Activated CD8-positive, alpha-beta memory T cell treated with anti-CD3 and anti-CD28 coated beads, Interleukin-2, amount 10 ng/mL, durations not matched to agents 7 days and 5 days (primary cell): ENCODE measurements at regions not wholly inside any gene's neighbourhood (a gene's known extent, or its start where the extent isn't known, plus 50 kb on each side); places are given as distances from the start of the nearest gene placed in this dataset.

Experiments used
- ATAC-seq: fragments of 150-1000 bp; cut with Tn5 transposase; one replicate; pipeline ENCODE4 v1.10.0; 2021; ENCODE audit warnings: moderate library complexity
- CTCF ChIA-PET: fragments of 350-600 bp; sonication (Branson Sonifier 250); formaldehyde crosslinking; loops from one replicate; lab custom pipeline; 2021; ENCODE audit warnings: antibody characterized with exemption; lab: Charles Lee
- DNase-seq: peaks from one replicate; pipeline ENCODE4 v3.0.0-alpha.2; 2020
- H3K27ac Mint-ChIP-seq: one replicate; pipeline ENCODE4 v1.8.0; 2021; ENCODE audit warnings: mild to moderate bottlenecking, mixed read lengths
- H3K27me3 Mint-ChIP-seq: one replicate; pipeline ENCODE4 v1.8.0; 2021; ENCODE audit warnings: mixed read lengths
- H3K36me3 Mint-ChIP-seq: one replicate; pipeline ENCODE4 v1.8.0; 2021; ENCODE audit warnings: mild to moderate bottlenecking, mixed read lengths
- H3K4me1 Mint-ChIP-seq: one replicate; pipeline ENCODE4 v1.8.0; 2021; ENCODE audit warnings: mixed read lengths
- H3K4me3 Mint-ChIP-seq: one replicate; pipeline ENCODE4 v1.8.0; 2021; ENCODE audit warnings: mild to moderate bottlenecking, moderate library complexity, mixed read lengths
- H3K9me3 Mint-ChIP-seq: one replicate; pipeline ENCODE4 v1.8.0; 2022; ENCODE audit warnings: low read depth, mixed read lengths

GRCh38 chr13:79098596-79098995 is 307.5 kb downstream of the RBM26 start:
- ATAC-seq: no peak
- H3K4me1 Mint-ChIP-seq: no peaks in the 10 kb centered on the region
- CTCF ChIA-PET: no interaction called here

GRCh38 chr13:79097201-79097600 is 308.9 kb downstream of the RBM26 start:
- CTCF ChIA-PET: no interaction called here
- H3K27ac Mint-ChIP-seq: no peak overlapping the region
- no peak overlapping the region for H3K4me3 Mint-ChIP-seq
- no peaks in the 10 kb centered on the region for H3K4me1 Mint-ChIP-seq
- H3K27me3 Mint-ChIP-seq: no peaks in the 10 kb centered on the region
- DNase-seq (no peak), ATAC-seq (no peak)
- no peaks in the 10 kb centered on the region for H3K36me3 Mint-ChIP-seq
- H3K9me3 Mint-ChIP-seq: no peaks in the 10 kb centered on the region

More at GRCh38 chr13:79098596-79098995, 307.5 kb downstream of the RBM26 start:
- H3K9me3 Mint-ChIP-seq: no peaks in the 10 kb centered on the region
- no peaks in the 10 kb centered on the region for H3K27me3 Mint-ChIP-seq
- DNase-seq: no peak
- H3K27ac Mint-ChIP-seq: no peak overlapping the region
- no peak overlapping the region for H3K4me3 Mint-ChIP-seq
- H3K36me3 Mint-ChIP-seq: no peaks in the 10 kb centered on the region

GRCh38 chr13:79096099-79096498 is 310.0 kb downstream of the RBM26 start:
- CTCF ChIA-PET: no interaction called here
- H3K36me3 Mint-ChIP-seq: no peaks in the 10 kb centered on the region
- no peak overlapping the region for H3K27ac Mint-ChIP-seq
- no peaks in the 10 kb centered on the region for H3K4me1 Mint-ChIP-seq
- H3K27me3 Mint-ChIP-seq: no peaks in the 10 kb centered on the region
- ATAC-seq: no peak
- no peaks in the 10 kb centered on the region for H3K9me3 Mint-ChIP-seq
- DNase-seq: no peak
- H3K4me3 Mint-ChIP-seq: no peak overlapping the region

GRCh38 chr13:79090552-79091124 is 315.4 kb downstream of the RBM26 start:
- no peaks in the 10 kb centered on the region for H3K36me3 Mint-ChIP-seq
- DNase-seq (no peak), ATAC-seq (no peak)
- CTCF ChIA-PET: no interaction called here
- peaks cover 11% of the 10 kb centered on the region for H3K27me3 Mint-ChIP-seq
- H3K9me3 Mint-ChIP-seq: no peaks in the 10 kb centered on the region
- H3K4me1 Mint-ChIP-seq: no peaks in the 10 kb centered on the region
- no peak overlapping the region for H3K4me3 Mint-ChIP-seq
- H3K27ac Mint-ChIP-seq: no peak overlapping the region

GRCh38 chr13:79084802-79085424 is 321.1 kb downstream of the RBM26 start:
- CTCF ChIA-PET: no interaction called here
- DNase-seq (no peak), ATAC-seq (no peak)
- peaks cover 10% of the 10 kb centered on the region for H3K27me3 Mint-ChIP-seq
- H3K9me3 Mint-ChIP-seq: no peaks in the 10 kb centered on the region
- H3K4me3 Mint-ChIP-seq: no peak overlapping the region
- H3K27ac Mint-ChIP-seq: no peak overlapping the region
- no peaks in the 10 kb centered on the region for H3K4me1 Mint-ChIP-seq
- H3K36me3 Mint-ChIP-seq: no peaks in the 10 kb centered on the region

GRCh38 chr13:79081942-79082341 is 324.1 kb downstream of the RBM26 start:
- Mint-ChIP-seq H3K36me3 (no peaks in the 10 kb centered on the region), H3K4me1 (peaks cover 5% of the 10 kb centered on the region), H3K9me3 (no peaks in the 10 kb centered on the region), H3K27ac (no peak overlapping the region), H3K4me3 (no peak overlapping the region), H3K27me3 (peaks cover 3% of the 10 kb centered on the region)
- ATAC-seq (no peak), DNase-seq (no peak)
- CTCF ChIA-PET: no interaction called here

GRCh38 chr13:79079351-79079839 is 326.7 kb downstream of the RBM26 start:
- CTCF ChIA-PET: no interaction called here
- no peaks in the 10 kb centered on the region for H3K36me3 Mint-ChIP-seq
- DNase-seq: no peak
- no peak overlapping the region for H3K27ac Mint-ChIP-seq
- no peak for ATAC-seq
- no peak overlapping the region for H3K4me3 Mint-ChIP-seq
- peaks cover 5% of the 10 kb centered on the region for H3K4me1 Mint-ChIP-seq
- H3K27me3 Mint-ChIP-seq: peaks cover 3% of the 10 kb centered on the region
- H3K9me3 Mint-ChIP-seq: no peaks in the 10 kb centered on the region

- H3K36me3 Mint-ChIP-seq: no peaks in the 10 kb centered on the region
- H3K27me3 Mint-ChIP-seq: peaks cover 9% of the 10 kb centered on the region
- CTCF ChIA-PET: no interaction called here
- DNase-seq (no peak), ATAC-seq (no peak)
- H3K27ac Mint-ChIP-seq: no peak overlapping the region
- peaks cover 5% of the 10 kb centered on the region for H3K4me1 Mint-ChIP-seq
- no peak overlapping the region for H3K4me3 Mint-ChIP-seq
- H3K9me3 Mint-ChIP-seq: no peaks in the 10 kb centered on the region
Observed at GRCh38 chr13:79075703-79076102, 330.4 kb downstream of the RBM26 start.

GRCh38 chr13:79070343-79070974 is 335.6 kb downstream of the RBM26 start:
- CTCF ChIA-PET: no interaction called here
- H3K4me1 Mint-ChIP-seq: no peaks in the 10 kb centered on the region
- no peaks in the 10 kb centered on the region for H3K9me3 Mint-ChIP-seq
- H3K27me3 Mint-ChIP-seq: peaks cover 27% of the 10 kb centered on the region
- no peaks in the 10 kb centered on the region for H3K36me3 Mint-ChIP-seq
- no peak overlapping the region for H3K4me3 Mint-ChIP-seq
- DNase-seq (no peak), ATAC-seq (no peak)
- no peak overlapping the region for H3K27ac Mint-ChIP-seq

- H3K27me3 Mint-ChIP-seq: peaks cover 13% of the 10 kb centered on the region
- no peak overlapping the region for H3K27ac Mint-ChIP-seq
- ATAC-seq (no peak), DNase-seq (no peak)
- H3K4me1 Mint-ChIP-seq: no peaks in the 10 kb centered on the region
- no peaks in the 10 kb centered on the region for H3K36me3 Mint-ChIP-seq
- CTCF ChIA-PET: no interaction called here
- H3K9me3 Mint-ChIP-seq: no peaks in the 10 kb centered on the region
- H3K4me3 Mint-ChIP-seq: no peak overlapping the region
Observed at GRCh38 chr13:79062291-79062690, 343.8 kb downstream of the RBM26 start.

GRCh38 chr13:79060216-79060615 is 345.8 kb downstream of the RBM26 start:
- no peak overlapping the region for H3K4me3 Mint-ChIP-seq
- no peaks in the 10 kb centered on the region for H3K36me3 Mint-ChIP-seq
- DNase-seq: no peak
- ATAC-seq: no peak
- no peak overlapping the region for H3K27ac Mint-ChIP-seq
- peaks cover 3% of the 10 kb centered on the region for H3K27me3 Mint-ChIP-seq
- CTCF ChIA-PET: no interaction called here
- H3K4me1 Mint-ChIP-seq: no peaks in the 10 kb centered on the region
- no peaks in the 10 kb centered on the region for H3K9me3 Mint-ChIP-seq

- CTCF ChIA-PET: no interaction called here
- no peaks in the 10 kb centered on the region for H3K4me1 Mint-ChIP-seq
- H3K27ac Mint-ChIP-seq: no peak overlapping the region
- H3K4me3 Mint-ChIP-seq: no peak overlapping the region
- H3K9me3 Mint-ChIP-seq: no peaks in the 10 kb centered on the region
- no peak for ATAC-seq
- DNase-seq: no peak
- H3K27me3 Mint-ChIP-seq: no peaks in the 10 kb centered on the region
- no peaks in the 10 kb centered on the region for H3K36me3 Mint-ChIP-seq
Observed at GRCh38 chr13:79056706-79057105, 349.3 kb downstream of the RBM26 start.

GRCh38 chr13:79051472-79051871 is 354.6 kb downstream of the RBM26 start:
- no peak overlapping the region for H3K4me3 Mint-ChIP-seq
- CTCF ChIA-PET: no interaction called here
- no peak for ATAC-seq

GRCh38 chr13:79044415-79044814 is 361.6 kb downstream of the RBM26 start:
- H3K27ac Mint-ChIP-seq: no peak overlapping the region
- CTCF ChIA-PET: no interaction called here
- H3K4me3 Mint-ChIP-seq: no peak overlapping the region
- no peaks in the 10 kb centered on the region for H3K36me3 Mint-ChIP-seq
- no peak for DNase-seq
- no peak for ATAC-seq
- peaks cover 4% of the 10 kb centered on the region for H3K27me3 Mint-ChIP-seq
- no peaks in the 10 kb centered on the region for H3K4me1 Mint-ChIP-seq
- no peaks in the 10 kb centered on the region for H3K9me3 Mint-ChIP-seq

More at GRCh38 chr13:79051472-79051871, 354.6 kb downstream of the RBM26 start:
- DNase-seq: no peak
- no peaks in the 10 kb centered on the region for H3K36me3 Mint-ChIP-seq
- H3K27ac Mint-ChIP-seq: no peak overlapping the region
- no peaks in the 10 kb centered on the region for H3K4me1 Mint-ChIP-seq
- no peaks in the 10 kb centered on the region for H3K9me3 Mint-ChIP-seq
- no peaks in the 10 kb centered on the region for H3K27me3 Mint-ChIP-seq
